Activated CD4-positive, alpha-beta T cell treated with anti-CD3 and anti-CD28 coated beads for 36 hours (primary cell): ENCODE measurements at regions not wholly inside any gene's neighbourhood (a gene's known extent, or its start where the extent isn't known, plus 50 kb on each side); places are given as distances from the start of the nearest gene placed in this dataset.
"Not testable (repeated sequence)": the region's sequence is repeated elsewhere in the genome, so short reads cannot be mapped to it uniquely, and the experiment has no call there.

Source experiments
- ATAC-seq: fragments of 200-7000 bp; cut with Tn5 transposase; one replicate; pipeline ENCODE4 v1.10.0; 2021; ENCODE audit warnings: mild to moderate bottlenecking, moderate library complexity
- CTCF ChIA-PET: fragments of 350-600 bp; sonication (Branson Sonifier 250); formaldehyde crosslinking; loops from one replicate; lab custom pipeline; 2021; ENCODE audit warnings: antibody characterized with exemption; lab: Charles Lee
- POLR2A ChIA-PET: fragments of 350-600 bp; sonication (Branson Sonifier 250); formaldehyde crosslinking; loops from one replicate; lab custom pipeline; 2021; ENCODE audit warnings: antibody characterized with exemption, inconsistent platforms; lab: Charles Lee
- DNase-seq: peaks from one replicate; pipeline ENCODE4 v3.0.0-alpha.2; 2020
- H3K27ac Mint-ChIP-seq: one replicate; pipeline ENCODE4 v1.8.0; 2021; ENCODE audit warnings: mixed read lengths
- H3K27me3 Mint-ChIP-seq: one replicate; pipeline ENCODE4 v1.8.0; 2021; ENCODE audit warnings: mixed read lengths
- H3K36me3 Mint-ChIP-seq: one replicate; pipeline ENCODE4 v1.8.0; 2021; ENCODE audit warnings: low read depth, mixed read lengths
- H3K4me1 Mint-ChIP-seq: one replicate; pipeline ENCODE4 v1.8.0; 2021; ENCODE audit warnings: mixed read lengths
- H3K4me3 Mint-ChIP-seq: one replicate; pipeline ENCODE4 v1.8.0; 2021; ENCODE audit warnings: mild to moderate bottlenecking, moderate library complexity, mixed read lengths
- H3K9me3 Mint-ChIP-seq: one replicate; pipeline ENCODE4 v1.8.0; 2021; ENCODE audit warnings: low read depth, mixed read lengths
- intact Hi-C, 2 experiments: fragments of 100-400 bp; cut with DNase I in 1 of 2; cut with micrococcal nuclease in 1 of 2; formaldehyde crosslinking; loops; one replicate each; pipeline versions ENCODE4 v1.14.2 to v1.15.1; 2022 to 2024; cut with DNase I, micrococcal nuclease

DNA sequence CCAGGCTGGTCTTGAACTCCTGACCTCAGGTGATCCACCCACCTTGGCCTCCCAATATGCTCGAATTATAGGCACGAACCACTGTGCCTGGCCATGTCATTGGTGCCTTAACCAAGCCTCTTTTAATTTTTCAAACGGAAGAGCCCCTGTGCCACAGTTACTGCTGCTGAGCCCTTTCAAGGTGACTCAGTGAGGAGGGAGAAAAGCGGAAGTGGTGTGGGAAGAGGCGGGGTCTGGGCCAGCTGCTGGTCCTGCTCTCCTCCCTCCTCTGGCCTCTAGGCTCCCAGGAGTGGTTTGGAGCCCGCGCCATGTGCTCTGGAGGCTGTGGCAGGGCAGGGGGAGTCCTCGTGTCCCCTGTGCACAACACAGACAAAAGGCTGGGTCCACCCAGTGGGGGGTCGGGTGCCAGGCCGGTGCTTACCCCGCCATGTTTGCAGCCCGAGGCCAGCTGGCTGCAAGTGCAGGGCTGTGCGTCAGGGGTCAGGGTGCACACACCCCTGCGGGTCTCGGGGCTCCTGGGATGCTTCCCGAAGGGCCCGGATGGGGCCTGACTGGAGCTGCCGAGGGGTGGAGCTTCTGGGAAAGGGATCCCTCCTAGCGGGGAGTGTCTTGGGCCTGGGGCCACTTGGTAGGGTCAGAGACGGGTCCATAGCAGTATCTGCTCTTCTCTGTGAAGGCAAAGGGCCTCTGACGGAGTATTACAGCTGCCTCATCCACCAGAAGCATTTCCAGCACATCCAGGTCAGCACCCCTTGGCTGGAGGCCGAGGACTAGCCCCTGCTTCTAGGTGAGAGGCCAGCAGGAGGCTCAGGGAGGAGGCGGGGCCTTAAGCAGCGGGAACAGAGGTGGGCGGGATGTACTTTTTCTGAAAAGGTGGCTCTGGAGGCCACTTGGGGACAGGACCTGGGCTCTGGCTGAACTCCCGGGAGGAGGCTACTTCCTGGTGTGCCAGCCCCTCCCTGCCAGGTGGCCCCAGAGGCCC is 100.4 kb upstream of the CCZ1B start:
- intact Hi-C loops, H3K4me1 Mint-ChIP-seq, H3K27ac Mint-ChIP-seq, H3K9me3 Mint-ChIP-seq, ATAC-seq, H3K36me3 Mint-ChIP-seq, H3K27me3 Mint-ChIP-seq, DNase-seq, H3K4me3 Mint-ChIP-seq, CTCF ChIA-PET, POLR2A ChIA-PET: not testable (repeated sequence)

GRCh38 chr7:6927643-6928042 is 101.6 kb upstream of the CCZ1B start:
- intact Hi-C loops, H3K27ac Mint-ChIP-seq, H3K9me3 Mint-ChIP-seq, H3K4me3 Mint-ChIP-seq, POLR2A ChIA-PET, H3K4me1 Mint-ChIP-seq, H3K36me3 Mint-ChIP-seq, DNase-seq, ATAC-seq, H3K27me3 Mint-ChIP-seq: not testable (repeated sequence)
- CTCF ChIA-PET, result interaction anchor here (0.9 kb wide), 1 partner anchor 827 kb away, joined by 3 read pairs; no protein-coding TSS in a partner anchor

GRCh38 chr7:6929588-6929987 is 103.5 kb upstream of the CCZ1B start:
- ATAC-seq, H3K27me3 Mint-ChIP-seq, intact Hi-C loops, H3K4me1 Mint-ChIP-seq, DNase-seq, H3K36me3 Mint-ChIP-seq, H3K27ac Mint-ChIP-seq, H3K9me3 Mint-ChIP-seq, POLR2A ChIA-PET, CTCF ChIA-PET, H3K4me3 Mint-ChIP-seq: not testable (repeated sequence)

- not testable (repeated sequence) for H3K4me1 Mint-ChIP-seq, H3K27me3 Mint-ChIP-seq, H3K9me3 Mint-ChIP-seq, DNase-seq, H3K4me3 Mint-ChIP-seq, H3K27ac Mint-ChIP-seq, ATAC-seq, H3K36me3 Mint-ChIP-seq
- POLR2A ChIA-PET, result interaction anchor here (0.6 kb wide), 1 partner anchor 591 kb away, joined by 3 read pairs; no protein-coding TSS in a partner anchor
- intact Hi-C loops, result loop anchor here in 1 of 2 experiments (10.0 kb wide), 1 partner anchor 335 kb away; the partner anchor contains the start of gene INTS15
- CTCF ChIA-PET, result interaction anchor here (0.6 kb wide), 1 partner anchor 36 kb away, joined by 3 read pairs; no protein-coding TSS in a partner anchor
Measured at GRCh38 chr7:6930081-6930635, 104.1 kb upstream of the CCZ1B start.

- ChIA-PET CTCF (interaction anchor here (0.6 kb wide), 1 partner anchor 36 kb away, joined by 3 read pairs; no protein-coding TSS in a partner anchor), POLR2A (interaction anchor here (0.6 kb wide), 1 partner anchor 591 kb away, joined by 3 read pairs; no protein-coding TSS in a partner anchor)
- intact Hi-C loops, result loop anchor here in 1 of 2 experiments (10.0 kb wide), 1 partner anchor 336 kb away; the partner anchor contains the start of gene INTS15
- not testable (repeated sequence) for H3K27ac Mint-ChIP-seq, H3K27me3 Mint-ChIP-seq, ATAC-seq, H3K36me3 Mint-ChIP-seq, H3K9me3 Mint-ChIP-seq, H3K4me1 Mint-ChIP-seq, H3K4me3 Mint-ChIP-seq
- DNase-seq, result peak; percentile 61
Measured at GRCh38 chr7:6930787-6931186, 104.7 kb upstream of the CCZ1B start.

DNA sequence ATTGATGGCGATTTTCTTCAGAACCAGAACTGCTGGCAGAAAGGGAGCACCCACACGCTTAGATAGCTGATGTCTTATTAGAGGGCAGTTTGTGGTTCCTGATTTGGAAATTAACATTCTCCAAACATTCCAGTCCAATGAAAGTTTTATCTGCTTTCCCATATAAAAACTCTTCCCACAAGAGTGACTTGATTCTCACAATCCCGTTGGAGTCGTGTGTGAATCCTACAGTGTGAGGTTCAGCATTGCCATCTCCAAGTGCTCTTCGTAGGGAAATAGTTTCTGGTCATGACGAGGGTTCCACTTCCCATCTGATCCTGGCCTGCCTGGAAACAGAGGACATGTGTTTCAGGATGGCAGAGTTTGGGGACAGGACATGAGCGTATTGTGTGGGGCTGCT is 105.4 kb upstream of the CCZ1B start:
- CTCF ChIA-PET, result interaction anchor here (0.8 kb wide), 1 partner anchor 95 kb away, joined by 4 read pairs; no protein-coding TSS in a partner anchor
- POLR2A ChIA-PET, H3K4me3 Mint-ChIP-seq, H3K27me3 Mint-ChIP-seq, H3K27ac Mint-ChIP-seq, DNase-seq, ATAC-seq, H3K4me1 Mint-ChIP-seq, H3K36me3 Mint-ChIP-seq, H3K9me3 Mint-ChIP-seq: not testable (repeated sequence)
- intact Hi-C loops, result loop anchor here in 1 of 2 experiments (10.0 kb wide), 1 partner anchor 337 kb away; the partner anchor contains the start of gene INTS15

- ATAC-seq, H3K27ac Mint-ChIP-seq, H3K36me3 Mint-ChIP-seq, H3K4me3 Mint-ChIP-seq, H3K4me1 Mint-ChIP-seq, H3K9me3 Mint-ChIP-seq, DNase-seq, H3K27me3 Mint-ChIP-seq, CTCF ChIA-PET, POLR2A ChIA-PET: not testable (repeated sequence)
- intact Hi-C loops, result loop anchor here in 1 of 2 experiments (10.0 kb wide), 1 partner anchor 339 kb away; the partner anchor contains the start of gene INTS15
Measured at GRCh38 chr7:6933954-6934632, 108.0 kb upstream of the CCZ1B start.

DNA sequence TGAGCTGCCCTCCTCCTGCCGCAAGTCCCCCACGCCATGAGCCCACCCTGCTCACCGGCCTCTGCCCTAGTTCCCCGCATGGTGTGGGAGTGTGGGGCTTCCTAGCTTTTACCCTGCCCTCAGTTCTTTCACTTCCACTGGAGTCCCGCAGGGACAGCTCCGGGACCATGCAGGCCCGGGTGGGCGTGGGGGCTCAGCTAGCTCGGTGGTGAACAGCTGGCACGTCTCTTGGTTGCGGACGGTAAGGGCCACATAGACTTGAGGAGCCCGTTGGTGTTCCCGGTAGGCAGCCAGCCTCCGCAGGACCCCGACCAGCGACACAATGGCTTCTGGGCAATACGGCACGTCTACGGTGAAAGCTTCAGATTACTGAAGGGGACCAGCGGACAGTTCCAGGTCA is 108.9 kb upstream of the CCZ1B start:
- Mint-ChIP-seq H3K4me1 (peaks cover 2% of the 10 kb centered on the region), H3K36me3 (no peaks in the 10 kb centered on the region), H3K4me3 (no peak overlapping the region), H3K27me3 (no peaks in the 10 kb centered on the region), H3K27ac (no peak overlapping the region), H3K9me3 (no peaks in the 10 kb centered on the region)
- ATAC-seq (no peak), DNase-seq (no peak)
- CTCF ChIA-PET, result no interaction called here
- POLR2A ChIA-PET, result no interaction called here
- intact Hi-C loops, result loop anchor here in 1 of 2 experiments (10.0 kb wide), 1 partner anchor 340 kb away; the partner anchor contains the start of gene INTS15

GRCh38 chr7:6936626-6937025 is 110.6 kb upstream of the CCZ1B start:
- H3K27me3 Mint-ChIP-seq, POLR2A ChIA-PET, H3K27ac Mint-ChIP-seq, H3K4me3 Mint-ChIP-seq, DNase-seq, H3K9me3 Mint-ChIP-seq, H3K4me1 Mint-ChIP-seq, H3K36me3 Mint-ChIP-seq, CTCF ChIA-PET, ATAC-seq: not testable (repeated sequence)
- intact Hi-C loops, result loop anchor here in 1 of 2 experiments (10.0 kb wide), 1 partner anchor 342 kb away; the partner anchor contains the start of gene INTS15

- DNase-seq, H3K36me3 Mint-ChIP-seq, H3K27ac Mint-ChIP-seq, H3K27me3 Mint-ChIP-seq, CTCF ChIA-PET, H3K4me3 Mint-ChIP-seq, POLR2A ChIA-PET, H3K9me3 Mint-ChIP-seq, H3K4me1 Mint-ChIP-seq, ATAC-seq: not testable (repeated sequence)
- intact Hi-C loops, result loop anchor here in 1 of 2 experiments (10.0 kb wide), 1 partner anchor 343 kb away; the partner anchor contains the start of gene INTS15
Measured at GRCh38 chr7:6937746-6938145, 111.7 kb upstream of the CCZ1B start.

GRCh38 chr7:6938284-6938683 is 112.2 kb upstream of the CCZ1B start:
- H3K36me3 Mint-ChIP-seq, POLR2A ChIA-PET, H3K4me1 Mint-ChIP-seq, H3K9me3 Mint-ChIP-seq, H3K27ac Mint-ChIP-seq, ATAC-seq, CTCF ChIA-PET, H3K27me3 Mint-ChIP-seq, H3K4me3 Mint-ChIP-seq: not testable (repeated sequence)
- intact Hi-C loops, result loop anchor here in 1 of 2 experiments (10.0 kb wide), 1 partner anchor 343 kb away; the partner anchor contains the start of gene INTS15
- peak; percentile 51 for DNase-seq
